Panc1 (cell line): ENCODE measurements at regions not wholly inside any gene's neighbourhood (a gene's known extent, or its start where the extent isn't known, plus 50 kb on each side); places are given as distances from the start of the nearest gene placed in this dataset.

Experiments used
- ATAC-seq: fragments of 200-7000 bp; cut with Tn5 transposase; 2 replicates; pipeline ENCODE4 v1.9.1; 2020; ENCODE audit warnings: mild to moderate bottlenecking, moderate library complexity
- BruUV-seq: library from RNA; stranded (reverse); fragments of 400-500 nt; replicated peaks from 2 replicates; lab custom pipeline; 2021; lab: Mats Ljungman, UMichigan
- CTCF ChIA-PET: fragments of 300-600 bp; sonication (Branson Sonifier 250); formaldehyde crosslinking; loops from one replicate; lab custom pipeline; 2022; ENCODE audit warnings: antibody characterized with exemption; lab: Charles Lee
- POLR2A ChIA-PET: fragments of 300-600 bp; sonication (Branson Sonifier 250); formaldehyde crosslinking; loops from one replicate; lab custom pipeline; 2022; ENCODE audit warnings: antibody characterized with exemption; lab: Charles Lee
- DNase-seq: peaks from one replicate; pipeline ENCODE4 v3.0.0-alpha.2; 2010; ENCODE audit warnings: low read depth, low spot score
- H3K27ac ChIP-seq: 2 replicates; pipeline ENCODE4 v1.5.1; 2011; ENCODE audit warnings: mild to moderate bottlenecking, low read length, inconsistent platforms
- H3K27me3 ChIP-seq: fragments of 200-500 bp; sonication (Bioruptor generic); 2 replicates; pipeline ENCODE4 v1.6.0; 2014; ENCODE audit warnings: low read length, inconsistent platforms; ENCODE audit not compliant: control insufficient read depth, insufficient read depth
- H3K36me3 ChIP-seq: fragments of 200-500 bp; sonication (Bioruptor generic); 2 replicates; pipeline ENCODE4 v1.5.1; 2014; ENCODE audit warnings: inconsistent platforms, mild to moderate bottlenecking, low read length, moderate library complexity; ENCODE audit not compliant: control insufficient read depth, insufficient read depth
- H3K4me1 ChIP-seq: 2 replicates; pipeline ENCODE4 v1.5.1; 2011; ENCODE audit warnings: inconsistent platforms, mild to moderate bottlenecking, low read length, moderate library complexity; ENCODE audit not compliant: control insufficient read depth, insufficient read depth
- H3K4me3 ChIP-seq, 2 experiments: 2 replicates each; pipeline ENCODE4 v1.5.1; 2011 to 2012; ENCODE audit warnings: low read depth in 2 of 2, low read length in 2 of 2, mild to moderate bottlenecking in 2 of 2, inconsistent platforms in 1 of 2, moderate library complexity in 1 of 2
- H3K9me3 ChIP-seq: fragments of 200-500 bp; sonication (Bioruptor generic); 2 replicates; pipeline ENCODE4 v1.5.1; 2014; ENCODE audit warnings: low read depth, mild to moderate bottlenecking, inconsistent platforms, low read length, moderate library complexity; ENCODE audit not compliant: control insufficient read depth, insufficient read depth
- CTCF ChIP-seq: fragments of 450-650 bp; IDR thresholded peaks from 2 replicates; pipeline ENCODE4 v1.5.1; 2017; ENCODE audit warnings: mild to moderate bottlenecking
- POLR2AphosphoS5 ChIP-seq: IDR thresholded peaks from 2 replicates; pipeline ENCODE4 v1.6.1; 2012; ENCODE audit warnings: mild to moderate bottlenecking, low read depth, low read length, moderate library complexity
- REST ChIP-seq, 2 experiments: IDR thresholded peaks; 2 replicates each; pipeline ENCODE4 v1.6.1; 2011 to 2012; ENCODE audit warnings: low read depth in 2 of 2, control low read depth in 1 of 2, low read length in 1 of 2, mild to moderate bottlenecking in 1 of 2, moderate library complexity in 1 of 2; ENCODE audit not compliant: insufficient read depth in 1 of 2
- SIN3A ChIP-seq: IDR thresholded peaks from 2 replicates; pipeline ENCODE4 v1.6.1; 2012; ENCODE audit warnings: low read depth, mild to moderate bottlenecking, low read length, moderate library complexity, borderline replicate concordance; ENCODE audit not compliant: insufficient read depth
- TCF7L2 ChIP-seq: IDR thresholded peaks from 2 replicates; pipeline ENCODE4 v1.6.1; 2011; ENCODE audit warnings: mild to moderate bottlenecking, low read depth, low read length, inconsistent platforms
- in situ Hi-C: cut with HindIII; loops from 2 replicates; pipeline ENCODE4 v1.10.0; 2016; ENCODE audit warnings: low sequenced_read_pairs, low pct_unique_long_range_greater_than_20kb
- intact Hi-C: fragments of 100-400 bp; cut with micrococcal nuclease; formaldehyde crosslinking; loops from one replicate; pipeline ENCODE4 v1.10.0; 2022; ENCODE audit not compliant: unreplicated experiment

GRCh38 chr3:115348951-115349745 is 202.1 kb upstream of the ZBTB20 start:
- intact Hi-C loops: no loop called here
- Histone ChIP-seq H3K27me3 (no peaks in the 10 kb centered on the region), H3K36me3 (no peaks in the 10 kb centered on the region), H3K9me3 (no peaks in the 10 kb centered on the region; the same call in 1 of the 2 replicates), H3K4me1 (no peaks in the 10 kb centered on the region), H3K4me3 (no peak overlapping the region), H3K27ac (no peak overlapping the region)
- CTCF ChIA-PET: no interaction called here
- BruUV-seq: no TSS peak
- POLR2A ChIA-PET: no interaction called here
- DNase-seq (no peak), ATAC-seq (no peak)
- TF ChIP-seq CTCF: no peak
- no peak for TF ChIP-seq SIN3A
- no peak for TF ChIP-seq REST (IDR thresholded peaks at IDR 0.05; ENCODE audit: insufficient read depth in 1 of 2, low read depth in 2 of 2, low read length in 1 of 2)
- no peak for TF ChIP-seq POLR2AphosphoS5
- in situ Hi-C loops: no loop called here

- no peaks in the 10 kb centered on the region; the same call in 1 of the 2 replicates for H3K9me3 ChIP-seq
Measured at GRCh38 chr3:115350606-115351005, 203.5 kb upstream of the ZBTB20 start.

More at GRCh38 chr3:115350606-115351005, 203.5 kb upstream of the ZBTB20 start:
- no peak for TF ChIP-seq SIN3A
- TF ChIP-seq REST (IDR thresholded peaks at IDR 0.05; ENCODE audit: insufficient read depth in 1 of 2, low read depth in 2 of 2, low read length in 1 of 2): no peak
- TF ChIP-seq CTCF: no peak
- no peak for TF ChIP-seq POLR2AphosphoS5
- no peak for TF ChIP-seq TCF7L2
- Histone ChIP-seq H3K36me3 (no peaks in the 10 kb centered on the region), H3K4me1 (no peaks in the 10 kb centered on the region), H3K27ac (no peak overlapping the region), H3K27me3 (no peaks in the 10 kb centered on the region), H3K4me3 (no peak overlapping the region)
- no peak for DNase-seq
- ATAC-seq: no peak
- ChIA-PET POLR2A (no interaction called here), CTCF (no interaction called here)
- BruUV-seq: no TSS peak
- intact Hi-C loops: no loop called here
- in situ Hi-C loops: no loop called here
